ENCODE measurements at regions not wholly inside any gene's neighbourhood (a gene's known extent, or its start where the extent isn't known, plus 50 kb on each side); places are given as distances from the start of the nearest gene placed in this dataset.

- no peak for TF ChIP-seq CTCF (IDR thresholded peaks at IDR 0.05; ENCODE audit: insufficient read depth, low read depth, low read length)
- TF ChIP-seq EZH2 (IDR thresholded peaks at IDR 0.05; ENCODE audit: insufficient read depth, low read length): no peak
Measured at GRCh38 chr13:40336228-40337221, 329.9 kb downstream of the FOXO1 start.

All from astrocyte (in vitro differentiated cells and primary cell).